Activated gamma-delta T cell treated with anti-CD3 and anti-CD28 coated beads, Interleukin-2, amount 50 U/mL, for 16 hours (primary cell): ENCODE measurements at regions not wholly inside any gene's neighbourhood (a gene's known extent, or its start where the extent isn't known, plus 50 kb on each side); places are given as distances from the start of the nearest gene placed in this dataset.
"Not testable (repeated sequence)": the region's sequence is repeated elsewhere in the genome, so short reads cannot be mapped to it uniquely, and the experiment has no call there.

ENCODE experiments used
- DNase-seq: peaks from one replicate; pipeline ENCODE4 v3.0.0-alpha.2; 2020; ENCODE audit warnings: low read depth

DNA sequence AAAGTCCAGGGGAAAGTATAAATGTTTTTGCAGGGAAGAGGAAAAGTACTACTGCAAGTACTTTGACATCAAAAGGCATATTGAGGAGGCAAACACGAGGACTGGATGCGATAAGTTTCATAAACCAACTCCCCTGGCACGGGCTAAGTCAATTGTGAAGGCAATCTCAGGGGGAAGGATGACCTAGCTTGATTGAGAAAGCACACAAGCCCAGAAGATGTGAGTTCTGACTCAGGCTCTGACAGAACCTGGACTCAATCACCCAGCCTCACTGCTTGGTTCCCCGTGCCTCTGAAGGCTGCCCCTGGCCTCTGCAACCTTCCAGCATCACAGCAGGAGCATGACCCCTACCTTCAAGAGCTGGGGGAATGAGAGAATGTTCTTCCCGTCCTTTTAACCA lies 93.2 kb upstream of the ZNF438 start:
- DNase-seq = no peak

DNA sequence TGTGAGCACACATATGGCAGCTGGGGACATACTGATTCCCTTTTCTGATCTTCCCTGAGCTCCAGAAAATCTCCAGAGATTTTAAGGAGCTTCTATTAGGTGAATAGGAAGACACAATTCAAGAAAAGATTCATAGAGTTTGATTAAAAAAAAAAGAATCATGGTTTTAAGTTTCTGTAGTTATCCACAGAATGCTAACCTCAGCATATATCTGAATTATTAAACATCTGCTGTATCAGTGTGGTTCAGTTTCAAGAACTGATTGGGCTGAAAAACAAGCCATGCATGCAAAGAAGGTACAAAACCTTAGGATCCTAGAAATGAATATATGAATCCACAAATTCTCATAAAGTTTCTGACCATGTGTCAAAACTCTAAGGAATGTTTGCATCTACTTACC lies 94.1 kb upstream of the ZNF438 start:
- DNase-seq = no peak

DNA sequence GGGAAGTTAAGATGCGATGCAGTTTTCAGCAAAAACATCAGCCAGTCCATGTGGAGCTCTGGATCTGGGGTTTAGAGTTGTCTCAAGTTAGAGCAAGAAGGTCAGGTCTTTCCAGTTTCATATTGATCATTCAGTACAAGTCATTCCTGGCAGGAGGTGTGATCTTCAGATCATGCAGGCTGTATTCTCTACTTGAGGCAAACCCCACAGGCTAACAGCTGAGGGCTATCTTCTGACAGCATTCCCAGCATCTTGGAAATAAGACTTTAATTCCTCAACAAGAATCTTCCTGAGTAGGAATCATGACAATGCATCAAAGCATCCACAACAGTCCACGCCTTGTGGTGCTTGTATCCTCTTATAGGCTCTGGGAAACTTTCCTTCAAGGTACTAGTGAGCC lies 94.9 kb upstream of the ZNF438 start:
- DNase-seq = no peak

DNA sequence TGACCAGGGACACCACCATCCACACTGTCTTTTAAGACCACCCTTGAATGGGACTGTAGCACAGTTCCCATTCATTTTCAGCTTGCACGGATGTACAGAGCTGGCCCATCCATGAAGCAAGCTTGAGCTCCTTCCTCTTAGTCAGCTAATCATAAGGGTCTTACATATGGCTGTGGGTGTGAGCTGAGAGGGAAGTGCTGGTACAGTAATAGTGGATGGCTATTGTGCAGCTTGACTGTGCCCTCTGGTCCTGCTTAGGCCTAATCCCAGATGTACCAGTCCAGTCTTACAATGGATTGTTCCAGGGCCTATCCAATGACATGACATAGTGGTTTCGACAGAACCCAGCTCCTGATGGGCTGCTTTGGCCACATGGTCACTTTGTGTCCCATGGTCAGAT lies 96.9 kb upstream of the ZNF438 start:
- no peak for DNase-seq

DNA sequence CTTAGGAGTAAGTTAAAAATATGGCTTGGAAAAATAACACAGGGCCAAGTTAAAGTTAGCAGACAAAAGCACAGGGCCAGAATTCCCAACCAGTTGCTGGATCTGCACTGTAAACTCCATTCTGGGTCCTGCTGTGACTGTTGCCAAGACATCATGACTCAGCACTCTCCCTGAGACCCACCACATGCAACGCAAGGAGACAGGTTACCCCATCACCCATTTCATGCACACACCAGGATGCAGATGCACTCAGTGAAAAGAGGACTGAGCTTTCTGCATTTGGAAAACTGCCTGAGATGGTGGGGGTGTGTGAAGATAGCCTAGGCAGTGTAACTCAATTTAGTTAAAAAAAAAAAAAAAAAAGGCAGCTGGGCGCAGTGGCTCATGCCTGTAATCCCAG lies 97.6 kb upstream of the ZNF438 start:
- no peak for DNase-seq

DNA sequence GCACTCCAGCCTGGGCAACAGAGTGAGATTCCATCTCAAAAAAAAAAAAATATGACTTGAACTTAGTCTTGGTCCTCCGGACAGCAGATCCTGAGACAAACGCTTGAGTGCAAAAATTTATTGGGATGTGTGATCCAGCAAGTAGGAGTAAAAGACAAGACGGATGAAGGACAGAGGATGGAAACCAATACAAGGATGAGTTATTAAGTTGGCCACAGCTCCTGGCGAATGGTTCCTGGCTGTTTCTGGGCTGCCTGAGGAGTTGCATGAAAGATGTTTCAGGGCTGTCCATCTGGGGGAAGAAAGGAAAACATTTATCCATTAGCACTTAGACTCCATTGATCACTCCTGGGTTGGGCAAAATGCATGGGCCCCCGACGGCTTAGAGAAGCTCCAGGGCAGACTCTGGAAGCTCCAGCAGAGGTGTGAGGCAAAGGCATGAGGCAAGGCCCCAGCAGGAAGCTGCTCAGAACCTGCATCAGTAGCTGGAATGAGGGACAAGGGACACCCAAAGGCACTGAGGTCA lies 98.3 kb upstream of the ZNF438 start:
- no peak for DNase-seq

DNA sequence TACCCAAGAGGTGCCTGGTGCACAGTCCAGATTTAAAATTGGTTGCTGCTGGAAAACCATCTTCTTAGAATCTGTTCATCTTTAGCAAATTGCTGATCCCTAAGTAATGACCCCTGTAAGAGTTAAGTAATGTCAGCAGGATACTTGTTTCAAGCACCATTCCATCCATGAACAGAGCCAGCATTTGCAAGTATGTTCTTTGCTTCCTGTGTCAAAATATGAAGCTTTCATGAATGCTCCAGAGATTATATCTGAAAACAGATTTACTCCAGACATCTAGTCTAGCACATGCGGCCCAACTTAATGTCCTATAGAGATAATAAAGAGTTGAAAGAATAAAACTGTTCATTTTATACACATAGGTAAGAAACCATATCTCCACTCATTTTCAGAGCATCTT lies 98.7 kb upstream of the ZNF438 start:
- DNase-seq = no peak

DNA sequence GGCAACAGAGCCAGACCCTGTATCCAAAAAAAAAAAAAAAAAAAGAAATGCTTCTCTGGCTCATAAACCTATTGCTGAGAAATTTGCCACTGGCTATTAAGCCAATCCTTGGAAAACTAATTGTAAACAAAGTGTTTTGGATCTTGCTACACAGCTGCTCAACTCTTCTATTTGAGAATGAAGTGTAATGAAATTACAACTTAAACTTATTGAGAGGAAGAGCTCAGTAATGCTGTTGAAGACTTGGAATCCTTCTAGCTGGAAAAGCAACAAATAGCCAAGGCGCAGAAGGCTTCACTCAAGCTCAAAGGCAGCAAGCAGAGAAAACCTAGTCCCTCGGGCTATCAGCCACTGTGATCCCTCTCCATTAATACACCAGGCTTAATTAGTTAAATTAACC lies 99.6 kb upstream of the ZNF438 start:
- DNase-seq = no peak

DNA sequence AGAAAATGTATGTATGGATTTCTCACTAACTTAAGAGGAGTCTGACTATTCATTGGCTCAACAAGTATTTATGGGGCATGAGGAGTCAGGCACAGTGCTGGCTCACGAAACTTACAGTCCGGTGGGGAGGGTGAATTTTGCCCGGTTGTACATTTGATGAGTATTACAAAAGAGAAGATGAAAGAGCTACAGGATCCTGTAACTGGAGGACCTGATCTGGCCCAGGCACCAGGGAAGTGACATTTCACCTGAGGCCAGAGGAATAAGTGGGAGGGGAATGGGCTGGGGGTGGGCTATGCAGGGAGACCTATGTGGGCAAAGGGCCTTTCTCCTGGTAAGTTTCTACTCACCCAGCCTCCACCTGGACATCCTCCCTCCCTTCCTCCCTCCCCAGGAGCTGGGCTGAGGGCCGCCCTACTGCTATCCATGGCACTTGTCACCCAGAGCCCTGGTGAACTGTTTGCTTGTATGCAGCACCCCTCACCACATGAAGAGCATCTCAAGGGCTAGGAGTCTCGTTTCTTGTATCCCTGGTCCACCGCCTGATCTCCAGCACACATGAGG lies 101.1 kb upstream of the ZNF438 start:
- DNase-seq = no peak

DNA sequence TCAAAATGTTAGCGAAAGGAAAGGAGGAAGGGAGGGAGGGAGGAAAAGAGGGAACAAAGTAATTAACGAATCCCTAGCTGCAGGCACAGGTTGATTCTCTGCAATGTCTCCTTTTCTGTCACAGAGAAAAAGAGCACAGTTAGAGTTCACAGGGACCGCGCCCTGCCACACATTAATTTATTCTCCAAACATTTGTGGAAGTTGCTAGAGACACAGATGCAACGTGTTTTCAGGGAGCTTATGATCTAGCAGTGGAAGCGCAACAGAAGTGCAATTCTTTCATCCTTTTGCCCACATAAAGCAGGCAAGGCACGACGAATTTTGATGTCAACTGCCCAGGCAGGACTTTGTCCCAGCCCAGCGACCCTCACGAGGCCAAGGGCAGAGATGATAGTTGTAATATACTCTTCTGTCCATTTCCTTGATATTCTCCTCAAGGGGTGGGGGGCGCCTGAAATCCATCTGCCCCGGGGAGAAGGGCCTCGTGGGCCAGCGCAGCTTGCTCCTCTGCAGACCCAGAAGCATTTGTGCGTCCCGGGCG lies 101.7 kb upstream of the ZNF438 start:
- no peak for DNase-seq

DNA sequence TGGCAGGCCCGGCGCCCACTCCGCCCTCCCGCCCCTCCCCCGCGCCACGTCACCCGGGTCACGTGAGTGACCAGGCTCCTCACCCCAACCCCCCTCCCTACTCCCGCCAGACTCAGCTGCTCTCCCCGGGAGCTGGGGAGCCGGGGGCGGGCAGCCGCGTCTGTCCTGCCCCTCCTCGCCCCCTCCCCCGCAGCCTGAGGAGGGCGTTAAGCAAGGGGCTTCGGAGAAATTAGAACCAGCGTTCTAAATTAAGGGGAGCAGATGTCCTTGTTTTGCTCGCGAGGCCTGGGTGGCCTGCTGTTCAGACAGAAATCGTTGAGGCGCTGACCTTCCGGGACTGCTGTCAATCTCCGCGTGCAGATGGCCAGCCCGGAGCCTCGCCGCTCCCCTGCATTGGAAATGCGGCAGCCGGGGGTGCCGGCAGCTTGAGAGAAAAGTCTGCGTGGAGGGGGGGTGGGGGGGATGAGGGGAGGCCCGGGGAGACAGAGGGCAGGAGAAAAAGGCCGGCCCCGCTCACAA lies 102.2 kb upstream of the ZNF438 start:
- DNase-seq = peak; percentile 44

DNA sequence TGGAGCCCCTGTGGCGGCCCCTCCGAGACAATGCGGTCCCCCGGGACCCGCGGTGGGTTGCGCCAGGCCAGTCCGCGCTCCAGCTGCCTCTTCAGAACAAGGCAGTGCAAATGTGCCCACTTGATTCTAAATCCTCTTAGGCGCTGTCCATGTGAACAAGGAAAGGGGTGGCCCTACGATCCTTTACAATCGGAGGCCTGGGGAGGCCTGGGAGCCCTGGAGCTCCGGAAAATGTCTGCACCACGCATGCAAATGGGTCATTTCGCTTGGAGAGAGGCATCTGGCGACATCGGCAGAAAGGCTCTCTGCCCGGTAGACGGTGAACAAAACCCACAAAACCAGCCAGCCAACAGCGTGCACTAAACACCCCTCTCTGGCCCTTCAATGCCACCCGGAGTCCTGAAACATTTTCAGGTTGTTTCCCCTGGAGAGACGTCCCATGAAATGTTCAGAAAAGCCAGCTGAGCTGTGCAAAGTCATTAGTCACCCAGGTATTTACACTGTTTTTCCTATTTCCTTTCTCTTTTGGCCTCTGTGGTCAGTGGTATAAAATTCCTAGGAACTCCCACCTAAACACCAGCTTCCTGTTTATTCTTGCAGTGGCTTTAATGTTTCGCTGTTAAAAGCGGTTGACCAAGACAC lies 102.8 kb upstream of the ZNF438 start:
- DNase-seq = peak; percentile 1

DNA sequence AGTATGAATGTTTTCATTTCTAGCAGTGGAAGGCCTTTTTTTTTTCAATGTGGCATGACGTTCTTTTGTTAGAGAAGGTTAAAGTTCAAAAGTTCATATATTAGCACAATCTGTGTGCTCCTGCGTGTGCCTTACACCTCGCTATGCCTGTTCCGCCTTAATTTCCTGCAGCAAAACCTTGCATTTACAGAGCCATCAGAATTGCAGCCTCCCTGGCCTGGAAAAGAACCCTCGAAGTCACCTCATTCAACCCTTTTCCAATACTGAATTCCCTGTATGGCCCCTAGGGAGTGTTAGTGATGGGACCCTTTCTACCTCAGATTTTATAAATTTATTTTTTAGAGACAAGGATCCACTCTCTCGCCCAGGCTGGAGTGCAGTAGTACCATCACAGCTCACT lies 103.5 kb upstream of the ZNF438 start:
- DNase-seq = no peak

DNA sequence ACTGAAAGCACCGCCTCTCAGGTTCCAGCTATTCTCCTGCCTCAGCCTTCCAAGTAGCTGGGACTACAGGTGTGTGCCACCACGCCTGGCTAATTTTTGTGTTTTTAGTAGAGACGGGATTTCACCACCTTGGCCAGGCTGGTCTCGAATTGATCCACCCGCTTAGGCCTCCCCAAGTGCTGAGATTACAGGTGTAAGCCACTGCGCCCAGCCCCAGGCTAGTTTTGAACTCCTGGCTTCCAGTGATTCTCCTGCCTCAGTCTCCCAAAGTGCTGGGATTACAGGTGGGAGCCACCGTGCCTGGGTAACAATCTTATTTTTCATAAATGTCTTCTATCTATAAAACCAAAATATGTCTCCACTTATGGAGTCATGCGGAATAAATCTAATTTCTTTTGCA lies 104.1 kb upstream of the ZNF438 start:
- not testable (repeated sequence) for DNase-seq

DNA sequence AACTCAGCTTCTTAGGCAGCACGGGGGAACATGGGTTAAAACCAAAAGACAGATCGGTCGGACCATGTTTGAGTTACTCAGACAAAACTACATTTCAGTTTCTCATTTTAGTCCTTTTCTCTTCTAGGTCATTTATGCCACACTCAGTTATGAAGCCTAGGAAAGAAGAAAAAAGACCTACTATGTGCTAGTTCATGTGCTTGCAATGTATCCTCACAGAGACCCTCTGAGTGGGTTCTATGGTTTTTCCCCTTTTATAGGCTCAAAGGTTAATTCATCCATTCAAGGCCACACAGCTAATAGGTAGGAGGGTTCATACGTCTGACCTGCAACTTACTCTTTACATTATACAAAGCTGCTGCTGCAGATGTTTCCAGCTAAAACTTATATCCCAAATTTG lies 104.7 kb upstream of the ZNF438 start:
- no peak for DNase-seq

DNA sequence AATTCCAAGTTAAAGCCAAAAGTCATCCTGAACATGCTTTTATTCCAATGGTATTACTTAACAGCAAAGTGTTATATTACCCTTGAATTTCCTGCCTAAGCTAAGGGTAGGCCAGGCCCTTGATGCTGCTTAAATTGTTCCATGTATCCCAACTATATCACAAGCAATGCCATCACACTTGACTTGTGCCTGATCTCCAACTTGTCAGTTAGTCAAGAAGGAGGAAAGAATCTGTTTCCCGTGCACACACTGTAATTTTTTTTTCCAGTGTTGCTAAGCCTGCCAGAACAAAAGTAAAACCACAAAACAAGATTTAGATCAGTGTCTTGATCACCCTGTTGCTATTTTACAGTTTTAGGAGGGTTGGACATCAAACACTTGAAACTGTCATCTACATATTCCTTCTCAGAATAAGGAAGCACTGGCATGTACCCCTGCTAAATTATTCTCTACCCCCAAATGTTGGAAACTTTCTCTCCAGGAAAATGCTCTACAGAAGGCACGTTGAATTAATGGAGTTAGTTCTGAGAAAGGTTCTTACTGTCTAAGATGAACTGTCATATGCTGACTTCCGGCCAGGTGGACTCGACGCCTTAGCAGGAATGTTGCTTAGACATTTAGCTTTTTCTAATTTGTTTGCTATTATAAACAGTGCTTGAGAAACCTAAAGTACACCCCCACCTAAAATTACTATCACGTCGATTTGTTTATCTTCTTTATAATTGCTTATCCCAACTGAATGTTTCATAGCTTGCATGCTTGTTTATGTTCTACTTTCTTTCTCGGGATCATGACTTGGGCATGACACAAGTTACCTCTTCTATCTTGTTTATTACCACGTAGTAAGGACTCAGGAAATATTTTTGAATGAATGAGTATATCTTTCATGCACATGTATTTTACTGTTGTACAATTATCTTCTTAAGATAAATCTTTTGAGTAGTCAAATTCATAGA lies 105.5 kb upstream of the ZNF438 start:
- no peak for DNase-seq

DNA sequence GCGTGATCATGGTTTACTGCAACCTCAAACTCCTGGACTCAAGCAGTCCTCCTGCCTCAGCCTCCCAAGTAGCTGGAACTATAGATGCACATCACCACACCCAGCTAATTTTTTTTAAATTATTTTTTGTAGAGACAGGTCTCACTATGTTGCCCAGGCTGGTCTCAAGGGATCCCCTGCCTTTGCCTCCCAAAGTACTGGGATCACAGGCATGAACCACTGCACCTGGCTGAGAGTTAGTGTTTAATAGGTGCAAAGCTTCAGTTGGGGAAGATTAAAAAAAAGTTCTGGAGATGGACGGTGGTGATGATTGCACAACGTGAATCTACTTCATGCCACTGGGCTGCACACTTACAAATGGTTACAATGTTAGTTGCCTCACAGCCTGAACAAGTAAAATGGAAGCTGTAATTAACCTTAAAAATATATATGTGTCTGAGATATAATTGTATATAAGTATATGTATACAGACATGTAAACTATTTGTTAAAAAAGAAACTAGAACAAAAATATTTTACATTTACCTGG lies 106.4 kb upstream of the ZNF438 start:
- no peak for DNase-seq

DNA sequence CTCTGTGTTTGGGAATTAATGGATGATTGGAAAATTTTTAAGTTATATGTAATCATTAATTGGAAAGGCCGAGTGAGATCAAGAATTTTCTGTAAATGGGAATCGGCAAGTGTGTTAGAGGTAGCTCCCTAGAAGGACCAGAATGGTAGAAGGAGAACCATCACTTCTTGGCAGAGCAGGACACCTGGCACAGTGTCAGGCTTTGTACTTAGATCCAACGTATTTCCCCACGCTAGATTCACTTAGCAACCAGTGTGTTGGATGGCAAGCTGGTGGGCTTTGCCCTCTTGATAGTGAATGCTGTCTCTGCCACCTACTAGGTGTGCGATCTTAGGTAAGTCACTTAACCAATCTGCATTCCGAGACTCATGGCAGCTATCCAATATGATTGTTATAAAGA lies 107.8 kb upstream of the ZNF438 start:
- DNase-seq = no peak

DNA sequence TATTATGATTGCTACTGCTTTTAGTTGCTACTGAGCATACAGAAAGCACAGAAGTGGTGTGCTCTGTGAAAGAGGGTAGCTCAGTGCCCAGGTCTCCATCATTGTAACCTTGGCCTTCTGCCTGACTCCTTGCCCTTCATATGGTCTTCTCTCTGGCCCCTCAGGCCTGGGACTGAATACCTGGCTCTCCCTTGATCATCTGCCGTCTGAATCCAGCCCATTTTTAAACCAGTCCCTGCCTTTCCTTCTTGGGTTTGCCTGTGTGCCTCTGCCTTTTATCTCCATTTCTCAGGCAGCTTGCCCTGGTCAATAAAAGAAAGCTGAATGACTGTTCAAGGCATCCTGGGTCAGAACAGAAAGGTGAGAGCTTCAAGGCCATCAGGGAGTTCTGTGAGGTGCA lies 109.1 kb upstream of the ZNF438 start:
- DNase-seq = no peak

DNA sequence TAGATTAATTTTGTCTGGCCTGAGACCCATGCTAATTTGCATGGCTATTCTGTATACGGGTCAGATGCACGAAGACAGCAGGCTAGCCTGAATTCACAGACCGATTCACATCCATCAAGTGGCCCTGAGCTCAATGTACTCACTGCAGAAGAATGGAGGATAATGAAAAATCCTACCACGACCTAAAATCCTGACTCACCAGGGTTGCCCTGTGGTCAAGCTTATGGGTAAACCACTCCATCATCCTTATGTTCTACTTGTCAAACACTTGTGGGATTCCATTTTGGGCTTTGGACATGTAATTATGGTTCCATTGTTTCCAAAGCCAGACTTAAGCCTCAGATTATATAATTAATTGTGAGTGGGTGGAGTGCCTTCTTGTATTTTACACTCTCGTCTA lies 110.4 kb upstream of the ZNF438 start:
- no peak for DNase-seq

DNA sequence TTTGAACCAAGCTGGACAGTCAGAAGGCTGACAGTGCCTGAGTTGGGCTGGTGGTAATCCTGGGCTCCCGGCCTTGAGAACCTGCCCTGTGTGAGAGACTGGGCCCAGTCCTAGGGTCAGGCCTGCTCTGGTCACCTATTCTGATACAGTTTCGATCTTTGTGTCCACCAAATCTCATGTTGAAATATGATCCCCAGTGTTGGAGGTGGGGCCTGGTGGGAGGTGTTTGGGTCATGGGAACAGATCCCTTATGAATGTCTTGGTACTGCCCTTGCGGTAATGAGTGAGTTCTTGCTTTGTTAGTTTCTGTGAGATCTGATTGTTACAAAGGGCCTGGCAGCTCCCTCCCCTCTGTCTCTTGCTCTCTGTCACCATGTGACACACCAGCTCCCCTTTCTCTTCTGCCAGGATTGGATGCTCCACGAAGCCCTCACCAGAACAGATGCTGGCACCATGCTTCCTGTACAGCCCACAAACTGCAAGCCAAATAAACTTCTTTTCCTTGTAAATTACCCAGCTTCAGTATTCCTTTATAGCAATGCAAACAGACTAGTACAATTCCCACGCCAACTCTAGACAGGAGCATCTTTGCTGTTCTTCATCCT lies 111.8 kb upstream of the ZNF438 start:
- no peak for DNase-seq

DNA sequence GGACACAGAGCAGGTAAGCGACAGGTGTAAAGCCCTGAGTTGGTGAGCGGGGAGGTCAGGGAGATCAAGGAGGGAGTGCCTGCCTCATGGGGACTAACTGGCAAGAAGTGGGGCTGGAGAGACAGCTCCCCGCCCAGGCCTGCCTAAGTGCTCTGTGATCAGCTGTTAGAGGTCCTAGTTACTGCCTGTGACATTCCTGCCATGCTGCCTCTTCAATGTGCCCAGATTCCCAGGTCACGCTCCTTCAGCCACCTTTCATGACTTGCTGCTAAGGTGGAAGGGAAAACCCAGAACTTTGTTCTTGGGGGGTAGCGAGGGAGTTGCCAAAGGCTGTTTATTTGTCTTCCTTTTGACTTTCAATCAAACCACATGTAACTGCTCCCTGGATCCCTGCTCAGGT lies 114.3 kb upstream of the ZNF438 start:
- DNase-seq = no peak
